GM19035 (cell line): ENCODE measurements at regions not wholly inside any gene's neighbourhood (a gene's known extent, or its start where the extent isn't known, plus 50 kb on each side); places are given as distances from the start of the nearest gene placed in this dataset.
"Not testable (repeated sequence)": the region's sequence is repeated elsewhere in the genome, so short reads cannot be mapped to it uniquely, and the experiment has no call there.

Experiments used
- ATAC-seq: cut with Tn5 transposase; IDR thresholded peaks from one replicate; pipeline ENCODE4 v1.9.1; 2021; ENCODE audit not compliant: unreplicated experiment

- ATAC-seq: no peak
Observed at GRCh38 chr20:29296256-29297230, 1960.9 kb upstream of the DEFB115 start.

GRCh38 chr20:29297411-29298270 lies 1959.8 kb upstream of the DEFB115 start:
- ATAC-seq: no peak

- no peak for ATAC-seq
Observed at GRCh38 chr20:29298271-29298590, 1959.2 kb upstream of the DEFB115 start.

GRCh38 chr20:29298759-29299613 lies 1958.5 kb upstream of the DEFB115 start:
- ATAC-seq: no peak

GRCh38 chr20:29299811-29300578 lies 1957.5 kb upstream of the DEFB115 start:
- no peak for ATAC-seq

- ATAC-seq: no peak
Observed at GRCh38 chr20:29300579-29301551, 1956.6 kb upstream of the DEFB115 start.

- no peak for ATAC-seq
Observed at GRCh38 chr20:29301624-29302259, 1955.7 kb upstream of the DEFB115 start.

GRCh38 chr20:29302979-29303644 lies 1954.4 kb upstream of the DEFB115 start:
- no peak for ATAC-seq

GRCh38 chr20:29306390-29307072 lies 1950.9 kb upstream of the DEFB115 start:
- ATAC-seq: no peak

GRCh38 chr20:29307484-29307883 lies 1950.0 kb upstream of the DEFB115 start:
- not testable (repeated sequence) for ATAC-seq

GRCh38 chr20:29308956-29309355 lies 1948.5 kb upstream of the DEFB115 start:
- not testable (repeated sequence) for ATAC-seq

- not testable (repeated sequence) for ATAC-seq
Observed at GRCh38 chr20:29309481-29309880, 1948.0 kb upstream of the DEFB115 start.

- ATAC-seq: not testable (repeated sequence)
Observed at GRCh38 chr20:29311046-29311445, 1946.4 kb upstream of the DEFB115 start.

- not testable (repeated sequence) for ATAC-seq
Observed at GRCh38 chr20:29312679-29313078, 1944.8 kb upstream of the DEFB115 start.

GRCh38 chr20:29313481-29313880 lies 1944.0 kb upstream of the DEFB115 start:
- ATAC-seq: no peak

GRCh38 chr20:29314294-29314693 lies 1943.2 kb upstream of the DEFB115 start:
- no peak for ATAC-seq

- no peak for ATAC-seq
Observed at GRCh38 chr20:29318871-29319461, 1938.5 kb upstream of the DEFB115 start.
